Activated CD8-positive, alpha-beta memory T cell treated with anti-CD3 and anti-CD28 coated beads, Interleukin-2, amount 50 U/mL, for 48 hours (primary cell): ENCODE measurements at regions not wholly inside any gene's neighbourhood (a gene's known extent, or its start where the extent isn't known, plus 50 kb on each side); places are given as distances from the start of the nearest gene placed in this dataset.
"Not testable (repeated sequence)": the region's sequence is repeated elsewhere in the genome, so short reads cannot be mapped to it uniquely, and the experiment has no call there.

Experiments used
- DNase-seq: peaks from one replicate; pipeline ENCODE4 v3.0.0-alpha.2; 2020

DNA sequence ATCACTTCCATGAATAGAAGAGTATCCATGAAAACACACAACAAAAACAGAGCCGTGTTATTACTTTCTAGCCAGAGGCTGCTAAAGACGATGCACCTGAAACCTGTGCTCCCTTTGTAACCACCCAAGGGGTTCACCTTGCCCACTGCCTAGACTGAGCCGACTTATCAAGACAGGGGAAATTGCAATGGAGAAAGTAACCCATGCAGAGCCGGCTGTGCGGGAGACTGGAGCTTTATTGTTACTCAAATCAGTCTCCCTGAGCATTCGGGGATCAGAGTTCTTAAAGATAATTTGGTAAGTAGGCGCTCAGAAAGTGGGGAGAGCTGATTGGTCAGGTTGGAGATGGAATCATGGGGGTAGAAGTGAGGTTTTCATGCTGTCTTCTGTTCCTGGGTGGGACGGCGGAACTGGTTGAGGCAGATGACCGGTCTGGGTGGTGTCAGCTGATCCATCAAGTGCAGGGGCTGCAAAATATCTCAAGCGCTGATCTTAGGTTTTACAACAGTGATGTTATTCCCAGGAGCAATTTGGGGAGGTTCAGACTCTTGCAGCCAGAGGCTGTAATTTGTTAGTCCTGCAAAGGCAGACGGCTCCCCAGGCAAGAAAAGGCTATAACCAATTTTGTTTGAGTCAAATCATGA lies 366.6 kb downstream of the PREX1 start:
- no peak for DNase-seq

DNA sequence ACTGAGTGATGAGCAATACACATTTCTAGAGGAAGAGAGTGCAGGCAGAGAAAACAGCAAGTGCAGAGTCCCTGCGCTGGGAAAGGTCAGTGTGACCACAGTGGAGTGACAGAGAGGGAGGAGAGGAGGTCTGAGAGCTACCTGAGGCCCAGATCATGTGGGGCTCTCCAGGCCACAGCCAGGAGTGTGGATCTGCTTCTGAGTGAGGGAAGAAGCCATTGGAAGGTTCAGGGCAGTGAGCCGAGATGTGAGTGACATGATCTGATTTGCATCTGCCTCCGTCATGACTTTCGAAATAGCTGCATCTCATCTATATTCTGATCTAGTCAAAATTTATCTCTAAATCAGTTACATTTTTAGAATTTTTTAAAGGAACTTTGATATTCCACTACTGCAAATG lies 367.1 kb downstream of the PREX1 start:
- DNase-seq = no peak

DNA sequence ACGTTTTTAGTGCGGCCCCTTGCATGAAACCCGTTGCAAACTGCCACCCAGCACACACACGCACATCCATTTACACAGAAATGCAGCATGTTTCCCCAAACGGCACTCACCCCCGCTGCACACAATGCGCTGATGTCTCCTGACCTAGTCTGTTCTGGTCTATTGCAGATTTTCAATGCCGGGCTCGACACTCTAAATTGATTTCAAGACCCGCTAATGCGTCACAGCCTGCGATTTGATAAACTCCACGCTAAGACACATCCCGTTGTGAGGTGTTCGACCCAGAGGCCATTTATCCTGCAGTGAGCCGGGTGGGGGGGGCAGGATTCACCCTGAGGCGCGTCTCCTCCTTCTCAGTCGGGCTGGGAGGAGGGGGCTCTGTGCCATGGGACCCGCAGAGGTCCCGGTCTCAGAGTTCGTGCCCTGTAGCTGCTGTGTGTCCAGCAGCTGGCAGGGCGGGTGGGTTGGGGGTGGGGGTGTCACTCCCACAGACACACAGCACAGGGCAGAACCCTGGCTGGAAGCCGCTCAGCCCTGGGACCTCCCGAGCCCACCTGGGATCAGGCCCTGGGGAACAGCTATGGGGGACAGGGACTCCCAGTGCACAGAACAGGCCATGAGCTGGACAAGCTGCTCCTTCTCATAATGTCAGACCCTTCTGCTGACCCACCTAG lies 367.9 kb downstream of the PREX1 start:
- DNase-seq = no peak

DNA sequence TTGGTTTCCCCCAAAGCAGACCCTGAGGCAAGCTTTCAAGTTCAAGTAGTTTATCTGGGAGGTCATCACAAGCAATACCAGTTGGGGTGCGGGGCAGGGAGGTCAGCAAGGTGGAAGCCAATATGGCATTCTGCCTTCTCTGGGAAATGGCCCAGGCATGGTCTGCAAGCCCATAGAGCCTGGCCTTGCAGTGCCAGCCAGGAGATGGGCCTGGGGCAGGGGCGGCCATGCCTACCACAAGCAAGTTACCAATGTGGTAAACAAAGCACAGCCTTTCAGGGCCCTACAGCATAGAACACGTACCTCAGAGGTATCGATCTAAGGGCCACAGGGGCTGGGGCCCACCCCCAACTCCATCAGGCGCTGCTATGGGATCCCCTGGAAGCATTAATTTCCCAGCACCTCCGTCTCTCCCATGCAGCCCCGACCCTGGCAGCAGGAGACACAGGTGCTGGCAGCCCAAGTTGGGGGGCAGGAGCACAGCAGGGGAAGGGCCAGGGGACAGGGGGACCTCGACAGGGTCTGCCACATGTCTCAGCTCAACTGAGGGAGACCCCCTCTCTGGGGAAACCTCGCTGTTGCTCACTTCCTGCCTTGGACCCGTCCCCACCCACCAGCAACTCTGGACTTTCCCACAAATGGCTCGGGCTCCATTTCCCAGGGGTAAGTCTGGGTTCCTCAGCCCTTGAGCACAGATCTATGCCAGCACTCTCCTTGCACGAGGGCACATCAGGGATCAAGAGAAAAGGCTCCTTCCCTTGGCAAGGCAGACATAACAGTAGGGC lies 369.0 kb downstream of the PREX1 start:
- DNase-seq = no peak

DNA sequence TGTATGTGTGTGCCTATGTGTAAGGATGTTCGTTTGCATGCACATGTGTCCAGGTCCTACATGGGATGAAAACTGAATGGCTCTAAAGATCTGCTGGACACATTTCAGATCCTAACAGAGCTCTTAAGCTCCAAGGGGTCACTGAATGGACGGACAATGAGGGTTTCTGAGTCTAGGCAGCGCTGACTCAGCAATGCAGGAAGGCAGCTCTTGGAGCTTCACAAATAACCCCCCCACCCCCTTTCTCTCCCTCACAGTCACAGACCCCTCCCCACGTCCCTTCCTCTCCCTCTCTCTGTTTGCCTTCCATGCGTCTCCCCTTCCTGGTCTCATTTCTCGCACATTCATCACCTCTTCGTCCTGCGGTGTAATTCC lies 369.8 kb downstream of the PREX1 start:
- DNase-seq = no peak

DNA sequence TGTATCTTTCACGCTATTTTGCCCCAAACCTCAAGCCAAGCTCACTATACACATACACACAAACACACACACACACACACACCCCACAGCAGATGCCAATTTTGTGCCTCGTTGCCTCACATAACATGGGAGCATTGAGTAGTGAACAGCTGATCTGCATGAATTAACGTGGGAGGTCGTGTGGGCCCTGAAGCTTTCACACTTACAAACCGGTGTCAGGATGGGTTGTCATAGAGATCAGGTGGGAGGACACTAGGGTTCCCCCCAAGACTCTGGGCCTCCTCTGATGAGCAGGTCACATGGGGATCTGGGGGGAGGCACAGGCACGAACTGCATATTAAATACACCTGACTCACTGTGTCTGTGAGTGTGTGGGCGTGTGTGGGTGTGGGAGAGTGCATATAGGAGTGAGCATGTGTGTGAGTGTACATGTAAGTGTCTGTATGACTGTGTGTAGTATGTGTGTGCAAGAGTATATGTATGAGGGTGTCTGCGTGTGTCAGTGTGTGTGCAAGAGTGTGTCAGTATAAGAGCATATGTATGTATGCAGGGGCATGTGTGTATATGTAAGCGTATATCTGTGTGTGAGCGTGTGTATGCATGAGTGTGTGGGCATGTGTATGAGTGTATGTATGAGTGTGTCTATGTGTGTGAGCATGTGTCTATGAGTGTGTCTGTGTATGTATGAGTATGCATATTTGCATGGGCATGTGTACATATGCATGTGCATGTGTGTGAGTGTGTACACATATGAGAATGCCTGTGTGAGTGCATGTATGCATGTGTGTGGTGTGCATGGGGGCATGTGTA lies 370.4 kb downstream of the PREX1 start:
- DNase-seq = no peak

DNA sequence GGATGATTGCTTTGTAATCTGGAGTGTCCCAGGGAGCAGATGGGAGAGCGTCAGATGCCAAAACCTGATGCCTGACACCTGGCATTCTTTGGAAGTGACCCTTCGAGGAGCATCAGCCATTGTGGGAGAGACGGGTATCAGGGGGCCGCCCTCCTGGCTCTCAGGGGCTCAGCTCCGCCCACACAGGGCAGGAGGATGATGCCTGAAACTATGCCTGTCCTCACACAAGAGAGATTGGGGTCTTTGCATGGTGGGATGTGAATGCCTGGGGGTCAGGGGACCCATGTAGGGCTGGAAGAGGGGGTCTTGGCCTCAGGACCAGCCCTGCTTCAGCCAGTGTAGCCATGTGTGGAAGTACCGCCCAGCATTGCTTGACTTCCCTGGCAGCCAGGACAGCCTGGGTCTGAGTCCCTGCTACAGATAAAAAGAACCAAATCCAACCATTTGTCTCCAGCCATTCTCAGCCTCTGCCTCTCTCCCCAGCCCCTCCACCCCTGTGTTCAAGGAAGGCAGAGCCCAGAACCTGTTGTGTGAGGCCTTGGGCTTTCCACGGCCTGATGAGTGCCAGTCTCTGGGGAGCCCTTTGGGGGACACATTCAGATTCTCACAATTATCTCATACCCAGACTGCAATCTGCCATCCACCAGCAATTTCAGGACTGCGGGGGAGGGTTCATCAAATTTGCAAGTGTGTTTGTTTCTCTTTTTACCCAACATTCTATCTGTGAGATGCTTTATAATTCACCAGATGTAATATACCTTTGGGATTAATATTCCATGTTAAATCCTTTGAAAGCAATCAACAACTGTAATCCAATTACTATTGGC lies 371.2 kb downstream of the PREX1 start:
- no peak for DNase-seq

DNA sequence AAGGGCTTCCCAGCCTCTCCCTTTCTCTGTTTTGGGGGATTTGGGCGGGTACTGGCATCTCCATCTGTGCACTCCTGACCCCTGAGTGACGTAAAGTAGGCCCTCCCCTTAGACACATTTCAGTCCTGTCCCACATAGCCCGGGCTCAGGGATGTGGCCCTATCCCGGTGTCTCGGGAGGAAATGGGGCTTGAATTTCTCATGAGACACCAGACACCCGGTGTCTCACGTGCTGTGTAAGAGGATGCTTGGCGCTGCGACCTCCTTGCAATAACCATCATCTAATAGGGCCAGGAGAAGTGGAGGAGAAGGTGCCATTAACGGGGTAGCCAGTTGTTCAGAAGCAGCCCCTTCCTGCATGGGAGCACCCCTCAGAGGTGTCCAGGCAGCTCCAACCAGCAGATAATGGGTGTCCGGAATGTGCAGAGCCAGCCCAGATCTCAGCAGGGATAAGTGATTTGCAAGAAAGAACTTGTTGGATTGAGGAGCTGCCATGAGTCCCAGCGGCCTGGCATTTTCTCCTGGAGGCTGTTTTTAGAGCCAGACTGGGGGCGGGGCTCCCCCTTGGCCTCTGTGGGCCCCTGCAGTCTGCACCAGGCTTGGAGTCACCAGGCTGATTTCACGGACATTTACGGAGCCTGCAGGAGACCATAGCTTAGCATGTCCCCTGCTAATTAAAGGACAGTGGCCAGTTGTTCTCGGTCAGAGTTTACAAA lies 372.0 kb downstream of the PREX1 start:
- no peak for DNase-seq

DNA sequence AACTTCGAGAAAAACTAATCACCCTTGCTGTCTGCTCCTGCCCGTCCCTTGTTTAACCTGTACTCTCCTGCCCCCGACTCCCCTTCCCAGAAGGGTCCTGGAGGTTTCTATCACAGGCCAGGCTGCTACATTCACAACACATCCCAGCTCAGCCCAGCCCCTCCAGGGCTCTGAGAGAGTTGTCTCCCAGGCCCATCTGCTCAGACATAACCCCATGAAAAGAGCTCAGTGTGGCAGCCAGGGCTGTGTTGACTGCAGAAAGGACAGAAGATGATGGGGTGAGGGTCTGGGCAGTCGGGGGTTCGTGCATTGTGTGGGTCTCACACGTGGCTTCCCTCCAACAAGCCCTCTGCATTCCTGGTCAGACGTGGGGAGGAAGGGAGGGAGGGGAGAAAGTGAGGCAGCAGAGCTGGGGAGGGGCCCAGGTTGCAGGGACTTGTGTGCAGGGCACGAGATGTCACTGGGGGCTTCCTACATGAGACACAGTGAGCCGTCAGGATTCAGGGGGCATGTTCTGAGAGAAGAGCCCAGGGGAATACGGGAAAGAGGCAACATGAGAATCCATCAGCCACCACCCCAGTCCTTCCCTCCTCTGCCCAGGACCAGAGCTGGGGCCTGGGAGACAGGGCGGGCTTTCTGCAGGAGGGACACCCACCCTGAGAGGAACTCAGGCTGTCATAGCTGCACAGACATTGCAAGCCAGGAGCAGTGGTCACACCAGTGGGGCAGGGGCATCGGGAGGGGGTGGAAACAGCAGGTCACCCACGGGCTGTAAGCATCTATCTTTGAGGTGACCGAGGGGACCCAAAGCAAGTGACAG lies 372.9 kb downstream of the PREX1 start:
- DNase-seq = no peak

DNA sequence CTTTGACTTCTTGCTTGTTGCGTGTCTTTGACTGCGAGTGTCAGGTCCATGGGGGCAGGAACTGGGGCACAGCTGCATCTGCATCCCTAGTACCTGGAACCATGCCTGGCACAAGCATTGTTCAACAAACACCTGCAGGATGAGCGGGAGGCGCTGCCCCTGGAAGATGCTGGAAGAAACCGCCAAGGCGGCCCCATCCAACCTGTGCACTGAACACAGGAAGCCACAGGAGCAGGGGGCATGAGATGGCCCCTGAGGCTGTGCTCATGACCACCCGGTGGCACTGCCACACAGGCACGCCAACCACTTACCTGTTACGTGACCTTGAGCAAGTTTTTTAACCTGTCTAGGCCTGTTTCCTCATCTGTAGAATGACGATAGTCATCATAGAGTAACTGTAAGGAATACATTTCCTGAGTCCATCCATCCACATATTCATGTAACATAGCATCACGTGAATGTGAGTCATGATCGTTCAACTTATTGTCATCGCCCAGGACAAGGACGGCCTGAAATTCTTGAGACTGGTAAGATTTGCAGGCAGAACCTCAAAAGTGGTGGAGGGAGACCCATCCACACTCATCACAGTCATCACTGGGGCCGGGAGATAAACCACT lies 374.2 kb downstream of the PREX1 start:
- no peak for DNase-seq

DNA sequence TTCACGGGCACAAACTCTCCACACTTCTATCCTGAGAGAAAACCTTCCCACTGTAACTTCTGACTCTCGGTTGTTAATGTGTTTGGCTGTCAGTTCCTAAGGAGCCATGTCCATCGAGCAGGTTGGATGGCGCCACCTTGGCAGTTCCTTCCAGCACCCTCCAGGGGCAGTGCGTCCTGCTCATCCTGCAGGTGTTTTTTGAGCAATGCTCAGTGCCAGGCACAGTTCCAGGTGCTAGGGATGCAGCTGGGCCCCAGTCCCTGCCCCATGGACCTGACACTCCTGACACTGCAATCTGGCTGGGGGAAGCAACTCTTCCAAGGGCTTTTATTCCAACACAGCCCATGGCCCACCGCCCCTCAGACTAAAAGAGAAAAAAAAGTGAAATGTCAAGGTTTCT lies 376.4 kb downstream of the PREX1 start:
- DNase-seq = no peak

DNA sequence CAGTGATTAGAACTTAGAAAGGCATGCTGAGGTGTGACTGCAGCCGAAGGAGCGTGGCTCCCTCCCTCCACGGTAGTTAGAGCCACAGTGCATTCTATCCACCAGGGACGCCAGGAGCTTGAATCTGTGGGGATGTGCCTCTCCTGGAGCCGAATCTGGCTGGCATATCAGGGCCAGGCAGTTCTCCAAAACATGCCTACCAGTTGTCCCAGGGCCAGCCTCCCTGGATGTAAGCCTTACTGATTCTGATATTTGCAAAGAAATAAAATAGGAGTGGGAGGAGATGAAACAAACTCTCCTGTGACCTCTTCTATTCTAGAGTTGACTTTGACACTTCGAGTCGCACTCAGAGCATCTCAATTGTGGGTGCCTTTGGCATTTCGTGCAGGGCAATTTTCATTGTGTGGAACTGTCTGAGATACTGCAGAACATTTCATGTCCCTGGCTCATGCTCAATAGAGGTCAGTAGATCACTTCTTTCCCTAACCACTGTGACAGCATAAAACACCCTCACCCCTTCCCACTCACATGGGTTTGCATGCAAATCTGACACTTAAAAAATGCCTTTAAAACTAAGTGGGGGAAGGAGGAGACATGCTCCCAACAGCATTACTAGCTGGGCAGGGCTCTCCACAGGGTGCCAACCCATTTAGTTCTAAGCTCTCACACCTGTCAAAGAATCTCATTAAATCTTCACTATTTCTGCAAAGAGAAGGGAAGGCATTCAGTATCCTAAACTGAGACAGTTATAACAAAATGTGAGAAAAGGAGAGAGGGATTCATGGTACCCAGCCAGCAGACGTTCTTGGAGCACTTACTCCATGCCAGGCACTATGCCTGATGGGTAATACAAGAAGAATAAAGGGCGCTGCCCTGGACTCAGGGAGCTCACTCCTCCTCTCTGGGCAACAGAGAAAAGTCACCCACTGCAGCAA lies 378.9 kb downstream of the PREX1 start:
- DNase-seq = no peak

DNA sequence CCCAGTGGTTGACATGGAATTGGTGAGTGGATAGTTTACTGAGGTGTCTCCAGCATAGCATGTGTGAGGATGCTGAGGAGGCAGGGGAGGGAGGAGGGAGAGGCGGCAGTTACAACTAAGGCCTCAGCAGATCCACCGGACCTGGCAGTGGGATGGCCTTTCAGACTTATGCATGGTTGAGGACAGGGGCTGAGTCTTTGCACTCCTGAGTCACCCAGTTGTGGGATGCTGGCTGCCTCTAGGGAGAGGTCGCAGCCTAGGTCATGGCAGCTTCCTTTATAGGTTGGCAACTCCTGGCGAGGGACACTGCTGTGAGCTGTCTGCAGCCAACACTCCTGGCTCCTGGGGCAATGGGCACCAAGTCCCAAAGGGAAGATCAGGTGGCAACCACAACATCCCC lies 380.3 kb downstream of the PREX1 start:
- peak; percentile 35 for DNase-seq

DNA sequence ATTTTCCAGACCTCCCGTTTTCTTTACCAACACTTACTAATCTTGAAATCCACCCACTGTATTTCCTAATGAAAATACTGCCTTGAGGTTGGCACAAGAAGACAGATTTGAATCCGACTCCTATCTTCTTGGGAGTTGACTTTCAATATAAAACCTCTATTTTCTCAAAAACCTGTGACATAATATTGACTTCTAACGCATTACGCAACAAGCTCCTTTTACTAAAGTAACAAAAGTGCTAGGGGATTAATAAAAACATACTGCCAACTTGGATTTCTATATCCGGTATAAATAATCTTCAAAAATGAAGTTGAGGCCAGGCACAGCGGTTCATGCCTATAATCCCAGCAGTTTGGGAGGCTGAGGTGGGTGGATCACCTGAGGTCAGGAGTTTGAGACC lies 382.0 kb downstream of the PREX1 start:
- DNase-seq = no peak

DNA sequence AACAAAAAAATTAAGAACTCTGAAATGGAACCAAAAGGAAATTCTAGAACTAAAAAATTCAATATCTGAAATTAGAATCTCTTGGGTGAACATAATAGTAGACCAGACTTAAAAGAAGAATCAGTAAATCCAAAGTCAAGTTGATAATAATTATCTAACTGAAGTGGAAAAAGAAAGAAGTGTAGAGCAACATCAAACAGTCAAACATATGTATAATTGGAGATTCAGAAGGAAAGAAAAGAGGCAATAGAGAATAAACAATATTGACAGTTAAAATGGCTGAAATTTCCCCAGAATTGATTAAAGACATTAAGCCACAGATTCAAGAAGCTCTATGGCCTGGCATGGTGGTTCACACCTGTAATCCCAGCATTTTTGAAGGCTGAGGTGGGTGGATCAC lies 383.6 kb downstream of the PREX1 start:
- no peak for DNase-seq

DNA sequence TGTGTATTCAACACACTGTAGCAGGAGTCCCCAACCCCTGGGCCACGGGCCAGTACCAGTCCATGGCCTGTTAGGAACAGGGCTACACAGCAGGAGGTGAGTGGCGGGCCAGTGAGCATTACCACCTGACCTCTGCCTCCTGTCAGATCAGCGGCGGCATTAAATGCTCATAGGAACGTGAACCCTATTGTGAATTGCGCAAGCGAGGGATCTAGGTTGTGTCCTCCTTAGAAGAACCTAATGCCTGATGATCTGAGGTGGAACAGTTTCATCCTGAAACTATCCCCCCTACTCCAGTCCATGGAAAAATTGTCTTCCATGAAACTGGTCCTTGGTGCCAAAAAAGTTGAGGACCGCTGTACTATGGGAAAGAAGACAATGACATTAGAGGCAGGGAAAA lies 386.9 kb downstream of the PREX1 start:
- no peak for DNase-seq

DNA sequence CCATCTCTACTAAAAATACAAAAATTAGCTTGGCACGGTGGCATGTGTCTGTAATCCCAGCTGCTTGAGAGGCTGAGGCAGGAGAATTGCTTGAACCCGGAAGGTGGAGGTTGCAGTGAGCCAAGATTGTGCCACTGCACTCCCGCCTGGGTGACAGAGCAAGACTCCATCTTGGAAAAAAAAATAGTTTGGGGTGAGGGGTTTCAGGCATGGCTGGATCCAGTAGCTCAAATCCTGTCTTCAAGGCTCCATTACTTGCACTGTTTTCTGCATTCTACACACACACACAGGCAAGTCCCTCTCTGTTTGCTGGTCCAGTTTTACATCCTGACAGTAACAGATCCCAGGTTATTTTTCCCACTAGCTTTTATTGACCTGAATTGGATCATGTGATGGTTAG lies 387.5 kb downstream of the PREX1 start:
- DNase-seq = not testable (repeated sequence)

DNA sequence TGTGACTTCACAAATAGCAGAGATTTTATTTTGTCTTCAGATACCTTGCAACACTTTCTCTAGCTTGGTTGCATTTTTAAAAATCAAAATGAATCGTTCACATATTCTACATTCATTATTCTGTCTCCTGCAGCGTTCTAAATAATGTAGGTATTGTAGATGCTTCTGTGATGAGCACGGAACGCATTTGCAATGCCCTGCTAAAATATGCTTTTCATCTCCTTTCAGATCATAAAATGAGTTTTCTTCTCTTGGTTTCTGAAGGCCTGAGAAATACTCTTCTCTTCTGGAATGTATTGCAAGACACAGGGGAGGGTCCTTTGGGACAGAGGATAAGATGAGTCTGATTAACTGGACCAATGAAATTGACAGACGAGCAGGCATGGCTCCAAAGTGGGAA lies 390.7 kb downstream of the PREX1 start:
- DNase-seq = no peak

DNA sequence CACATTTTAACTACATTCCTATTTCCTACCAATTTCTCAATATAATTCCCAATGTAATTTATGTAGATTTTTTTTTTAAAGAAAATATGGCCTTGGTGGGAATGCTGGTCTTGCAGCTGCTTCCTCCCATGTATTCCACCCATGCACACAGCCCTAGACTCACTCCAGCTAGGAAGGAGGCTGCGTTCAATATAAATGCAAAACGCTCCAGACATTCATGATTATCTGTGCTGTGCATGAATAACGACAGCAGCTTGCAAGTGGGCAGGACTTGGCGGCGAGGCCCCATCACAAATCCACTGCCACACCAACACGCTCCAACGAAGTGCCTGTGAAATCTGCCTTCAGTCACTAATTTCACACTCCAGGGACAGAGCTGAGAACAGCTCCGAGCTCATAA lies 391.2 kb downstream of the PREX1 start:
- peak; percentile 6 for DNase-seq
